H1 (cell line): ENCODE measurements at regions not wholly inside any gene's neighbourhood (a gene's known extent, or its start where the extent isn't known, plus 50 kb on each side); places are given as distances from the start of the nearest gene placed in this dataset.

Experiments used
- CTCF ChIA-PET: fragments of 300-600 bp; sonication (Branson Sonifier 250); formaldehyde crosslinking; loops from one replicate; lab custom pipeline; 2021; ENCODE audit not compliant: partially characterized antibody; lab: Charles Lee
- POLR2A ChIA-PET: fragments of 300-600 bp; sonication (Branson Sonifier 250); formaldehyde crosslinking; loops from one replicate; lab custom pipeline; 2021; ENCODE audit warnings: inconsistent platforms; ENCODE audit not compliant: partially characterized antibody; lab: Charles Lee
- DNase-seq, 2 experiments: peaks; one replicate each; pipeline versions ENCODE4 v3.0.0 to v3.0.0-alpha.2; 2010 to 2022; ENCODE audit warnings: low spot score in 2 of 2, low read depth in 1 of 2, mixed read lengths in 1 of 2
- FAIRE-seq: peaks from 2 replicates; lab custom pipeline; 2011; peaks lifted over from hg19 to GRCh38; lab: Jason Lieb, UNC
- H2AFZ ChIP-seq: 2 replicates; pipeline ENCODE4 v1.8.1; 2012; ENCODE audit warnings: low read length, inconsistent platforms
- H2AK5ac ChIP-seq: 2 replicates; pipeline ENCODE4 v1.6.1; 2013; ENCODE audit warnings: low read depth, low read length
- H2BK120ac ChIP-seq: replicated peaks from 2 replicates; pipeline ENCODE3; 2013; ENCODE audit warnings: low read depth, low read length, inconsistent platforms
- H2BK12ac ChIP-seq: 2 replicates; pipeline ENCODE4 v1.6.1; 2013; ENCODE audit warnings: low read depth, low read length
- H2BK15ac ChIP-seq: 2 replicates; pipeline ENCODE4 v1.6.1; 2013; ENCODE audit warnings: low read length
- H2BK20ac ChIP-seq: 2 replicates; pipeline ENCODE4 v1.6.1; 2013; ENCODE audit warnings: low read length
- H2BK5ac ChIP-seq: 2 replicates; pipeline ENCODE4 v1.6.1; 2013; ENCODE audit warnings: low read depth, low read length
- H3K14ac ChIP-seq: 2 replicates; pipeline ENCODE4 v1.6.1; 2013; ENCODE audit warnings: inconsistent platforms; ENCODE audit not compliant: insufficient read length
- H3K18ac ChIP-seq: 2 replicates; pipeline ENCODE4 v1.6.1; 2013; ENCODE audit warnings: low read length; ENCODE audit errors: extremely low read depth
- H3K23ac ChIP-seq: 2 replicates; pipeline ENCODE4 v1.6.1; 2013; ENCODE audit warnings: inconsistent platforms; ENCODE audit not compliant: insufficient read length
- H3K23me2 ChIP-seq: 2 replicates; pipeline ENCODE4 v1.6.1; 2013; ENCODE audit warnings: low read depth, low read length
- H3K27ac ChIP-seq: 2 replicates; pipeline ENCODE4 v1.6.1; 2011; ENCODE audit warnings: low read depth, low read length, inconsistent platforms
- H3K27me3 ChIP-seq, 4 experiments: replicated peaks in 1 of 4; 1 replicate in 1 of 4; 2 replicates in 3 of 4; pipeline versions ENCODE4 v1.6.1 to v1.8.1; 2011 to 2013; ENCODE audit warnings: low read length in 3 of 4, mild to moderate bottlenecking in 3 of 4, inconsistent platforms in 2 of 4, mixed read lengths in 2 of 4, moderate library complexity in 1 of 4; ENCODE audit not compliant: control insufficient read depth in 3 of 4, insufficient read depth in 3 of 4; ENCODE audit errors: extremely low read depth in 1 of 4
- H3K36me3 ChIP-seq, 4 experiments: 2 replicates each; pipeline versions ENCODE4 v1.6.1 to v1.8.1; 2011 to 2013; ENCODE audit warnings: mild to moderate bottlenecking in 4 of 4, low read length in 3 of 4, moderate library complexity in 2 of 4, control low read depth in 1 of 4, inconsistent platforms in 1 of 4; ENCODE audit not compliant: insufficient read depth in 4 of 4, control insufficient read depth in 2 of 4
- H3K4ac ChIP-seq: replicated peaks from 2 replicates; pipeline ENCODE3; 2013; ENCODE audit warnings: low read length, low read depth, mixed read lengths, inconsistent platforms; ENCODE audit not compliant: insufficient read length
- H3K4me1 ChIP-seq, 4 experiments: replicated peaks in 1 of 4; 1 replicate in 1 of 4; 2 replicates in 3 of 4; pipeline versions ENCODE4 v1.6.1 to v1.8.1; 2011 to 2013; ENCODE audit warnings: low read length in 3 of 4, inconsistent platforms in 2 of 4, mixed read lengths in 1 of 4; ENCODE audit not compliant: insufficient read depth in 4 of 4, control insufficient read depth in 3 of 4
- H3K4me2 ChIP-seq, 2 experiments: 2 replicates each; pipeline versions ENCODE4 v1.6.1 to v1.8.1; 2011 to 2013; ENCODE audit warnings: low read depth in 2 of 2, low read length in 2 of 2, control low read depth in 1 of 2, inconsistent platforms in 1 of 2, mild to moderate bottlenecking in 1 of 2; ENCODE audit not compliant: insufficient read depth in 1 of 2
- H3K4me3 ChIP-seq, 4 experiments: fragments of 200-600, 300-600 bp in 1 of 4; sonication (generic), shearing (Covaris generic), sonication (Bioruptor Twin) in 1 of 4; 2 replicates each; pipeline versions ENCODE4 v1.5.1 to v1.8.1; 2011 to 2016; ENCODE audit warnings: low read length in 4 of 4, low read depth in 3 of 4, control low read depth in 2 of 4, inconsistent platforms in 2 of 4, mild to moderate bottlenecking in 2 of 4, mixed read lengths in 1 of 4, moderate library complexity in 1 of 4; ENCODE audit not compliant: insufficient read depth in 2 of 4; ENCODE audit errors: extremely low read depth in 1 of 4
- H3K56ac ChIP-seq: replicated peaks from 2 replicates; pipeline ENCODE3; 2013; ENCODE audit warnings: low read depth, mild to moderate bottlenecking, mixed read lengths, low read length, inconsistent platforms; ENCODE audit not compliant: insufficient read length
- H3K79me1 ChIP-seq: 2 replicates; pipeline ENCODE4 v1.6.1; 2013; ENCODE audit warnings: low read depth, low read length, control low read depth
- H3K79me2 ChIP-seq, 2 experiments: 2 replicates each; pipeline versions ENCODE4 v1.6.1 to v1.8.1; 2012 to 2013; ENCODE audit warnings: low read length in 2 of 2, mild to moderate bottlenecking in 2 of 2, inconsistent platforms in 1 of 2; ENCODE audit not compliant: insufficient read depth in 2 of 2, control insufficient read depth in 1 of 2
- H3K9ac ChIP-seq, 4 experiments: replicated peaks in 1 of 4; 1 replicate in 1 of 4; 2 replicates in 3 of 4; pipeline versions ENCODE4 v1.6.1 to v1.8.1; 2011 to 2013; ENCODE audit warnings: low read depth in 3 of 4, low read length in 3 of 4, control low read depth in 2 of 4, mild to moderate bottlenecking in 2 of 4, moderate library complexity in 2 of 4, inconsistent platforms in 1 of 4; ENCODE audit errors: extremely low read depth in 1 of 4
- H3K9me3 ChIP-seq, 2 experiments: 2 replicates each; pipeline versions ENCODE4 v1.6.1 to v1.8.1; 2012 to 2013; ENCODE audit warnings: mild to moderate bottlenecking in 2 of 2, moderate library complexity in 2 of 2, control low read depth in 1 of 2, inconsistent platforms in 1 of 2, low read depth in 1 of 2, low read length in 1 of 2, mixed read lengths in 1 of 2; ENCODE audit not compliant: insufficient read depth in 2 of 2
- H4K20me1 ChIP-seq, 2 experiments: replicated peaks in 1 of 2; 2 replicates each; pipeline versions ENCODE3 to v1.8.1; 2011 to 2013; ENCODE audit warnings: inconsistent platforms in 2 of 2, low read length in 2 of 2, mild to moderate bottlenecking in 1 of 2; ENCODE audit not compliant: insufficient read depth in 2 of 2, control insufficient read depth in 1 of 2
- H4K5ac ChIP-seq: 2 replicates; pipeline ENCODE4 v1.6.1; 2013; ENCODE audit warnings: low read length, low read depth, mixed read lengths, inconsistent platforms; ENCODE audit not compliant: insufficient read length
- H4K8ac ChIP-seq: 2 replicates; pipeline ENCODE4 v1.8.0; 2013; ENCODE audit warnings: mild to moderate bottlenecking, moderate library complexity, low read length, inconsistent platforms; ENCODE audit not compliant: insufficient read depth; ENCODE audit errors: extremely low read depth
- H4K91ac ChIP-seq: replicated peaks from 2 replicates; pipeline ENCODE3; 2013; ENCODE audit warnings: low read length, mixed read lengths, inconsistent platforms; ENCODE audit not compliant: insufficient read length
- EGR1 ChIP-seq: IDR thresholded peaks from 2 replicates; pipeline ENCODE4 v1.6.1; 2011; ENCODE audit warnings: low read depth, low read length, borderline replicate concordance
- NANOG ChIP-seq: IDR thresholded peaks from 2 replicates; pipeline ENCODE4 v1.6.1; 2011; ENCODE audit warnings: low read length, low read depth, mild to moderate bottlenecking, inconsistent platforms; ENCODE audit not compliant: insufficient read depth, poor library complexity, severe bottlenecking
- SUZ12 ChIP-seq: fragments of 200-600 bp; sonication (generic); IDR thresholded peaks from 2 replicates; pipeline ENCODE4 v1.6.1; 2012; ENCODE audit warnings: mild to moderate bottlenecking, inconsistent platforms, low read length, moderate library complexity, mixed read lengths
- YY1 ChIP-seq: IDR thresholded peaks from 2 replicates; pipeline ENCODE4 v1.6.1; 2011; ENCODE audit warnings: low read depth, mild to moderate bottlenecking, low read length
- WGBS, 2 experiments: shearing (Covaris generic) in 1 of 2; methylation state at CpG; one replicate each; pipeline versions ENCODE4 v1.1.6 to v1.1.7; 2013 to 2015; ENCODE audit warnings: low lambda C conversion rate in 2 of 2, mixed read lengths in 2 of 2, inconsistent platforms in 1 of 2, low coverage in 1 of 2, missing lambda C conversion rate in 1 of 2; ENCODE audit not compliant: insufficient replicate concordance in 2 of 2, insufficient coverage in 1 of 2, insufficient read length in 1 of 2; ENCODE audit errors: extremely low coverage in 1 of 2, missing lambda C conversion rate in 1 of 2; 5-methylcytosine and 5-hydroxymethylcytosine counted together

- H3K4me3 ChIP-seq: no peak overlapping the region
- WGBS, 2 experiments: 89% methylated on average over 7 of the region's 7 CpGs; no CpG with 5 or more reads in 1 of the 2 experiments
- H2AK5ac ChIP-seq: no peak overlapping the region
- no peak overlapping the region for H3K56ac ChIP-seq
- ChIA-PET CTCF (interaction anchor here (1.1 to 4.4 kb wide), 5 partner anchors 11 to 116 kb away, joined by 3 to 31 read pairs (median 6); no protein-coding TSS in a partner anchor), POLR2A (no interaction called here)
- H3K23me2 ChIP-seq: no peaks in the 10 kb centered on the region
- no peaks in the 10 kb centered on the region for H4K20me1 ChIP-seq
- no peak overlapping the region for H2BK120ac ChIP-seq
- peak overlapping the region; percentile 50 for H3K4ac ChIP-seq
- H3K27ac ChIP-seq: no peak overlapping the region
- peak in 1 of 2 experiments; percentile 16 for DNase-seq
- H2BK20ac ChIP-seq: no peak overlapping the region
- TF ChIP-seq EGR1: no peak
- no peak for TF ChIP-seq YY1
- no peak for TF ChIP-seq SUZ12
- no peak for TF ChIP-seq NANOG
- H4K91ac ChIP-seq: no peak overlapping the region
- H2AFZ ChIP-seq: no peak overlapping the region
- no peaks in the 10 kb centered on the region for H3K9me3 ChIP-seq
- FAIRE-seq: no peak
- no peaks in the 10 kb centered on the region for H3K36me3 ChIP-seq
- H3K18ac ChIP-seq: no peak overlapping the region
- H2BK5ac ChIP-seq: no peak overlapping the region
- no peak overlapping the region for H3K23ac ChIP-seq
- H4K8ac ChIP-seq: no peak overlapping the region; the same call in 1 of the 2 replicates
- H3K79me1 ChIP-seq: no peaks in the 10 kb centered on the region
- no peaks in the 10 kb centered on the region for H3K79me2 ChIP-seq
- H2BK15ac ChIP-seq: no peak overlapping the region
- H3K9ac ChIP-seq: no peak overlapping the region
- no peaks in the 10 kb centered on the region for H3K27me3 ChIP-seq
- no peak overlapping the region for H3K14ac ChIP-seq
- no peaks in the 10 kb centered on the region; a peak in 1 of 7 replicates for H3K4me1 ChIP-seq
- H3K4me2 ChIP-seq: no peak overlapping the region
- no peak overlapping the region for H2BK12ac ChIP-seq
- H4K5ac ChIP-seq: no peak overlapping the region
Measured at GRCh38 chr20:23166563-23166962, 80.4 kb upstream of the CD93 start.
